ENCODE measurements at regions not wholly inside any gene's neighbourhood (a gene's known extent, or its start where the extent isn't known, plus 50 kb on each side); places are given as distances from the start of the nearest gene placed in this dataset.

- TF ChIP-seq NR2C2 (CRISPR knock-in tag; IDR thresholded peaks at IDR 0.05) (no peak), ATF1 (CRISPR knock-in tag; IDR thresholded peaks at IDR 0.05) (no peak), FOXK1 (CRISPR knock-in tag; IDR thresholded peaks at IDR 0.05) (no peak), ZNF138 (CRISPR knock-in tag; conservative IDR thresholded peaks at IDR 0.05) (no peak), ESRRA (CRISPR knock-in tag; IDR thresholded peaks at IDR 0.05; ENCODE audit: borderline replicate concordance) (no peak), NFE2L1 (CRISPR knock-in tag; IDR thresholded peaks at IDR 0.05) (no peak), ZNF416 (CRISPR knock-in tag; IDR thresholded peaks at IDR 0.05) (no peak)
- TF ChIP-seq, protein P1, sequence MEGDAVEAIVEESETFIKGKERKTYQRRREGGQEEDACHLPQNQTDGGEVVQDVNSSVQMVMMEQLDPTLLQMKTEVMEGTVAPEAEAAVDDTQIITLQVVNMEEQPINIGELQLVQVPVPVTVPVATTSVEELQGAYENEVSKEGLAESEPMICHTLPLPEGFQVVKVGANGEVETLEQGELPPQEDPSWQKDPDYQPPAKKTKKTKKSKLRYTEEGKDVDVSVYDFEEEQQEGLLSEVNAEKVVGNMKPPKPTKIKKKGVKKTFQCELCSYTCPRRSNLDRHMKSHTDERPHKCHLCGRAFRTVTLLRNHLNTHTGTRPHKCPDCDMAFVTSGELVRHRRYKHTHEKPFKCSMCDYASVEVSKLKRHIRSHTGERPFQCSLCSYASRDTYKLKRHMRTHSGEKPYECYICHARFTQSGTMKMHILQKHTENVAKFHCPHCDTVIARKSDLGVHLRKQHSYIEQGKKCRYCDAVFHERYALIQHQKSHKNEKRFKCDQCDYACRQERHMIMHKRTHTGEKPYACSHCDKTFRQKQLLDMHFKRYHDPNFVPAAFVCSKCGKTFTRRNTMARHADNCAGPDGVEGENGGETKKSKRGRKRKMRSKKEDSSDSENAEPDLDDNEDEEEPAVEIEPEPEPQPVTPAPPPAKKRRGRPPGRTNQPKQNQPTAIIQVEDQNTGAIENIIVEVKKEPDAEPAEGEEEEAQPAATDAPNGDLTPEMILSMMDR (IDR thresholded peaks at IDR 0.05), result no peak
- TF ChIP-seq, protein P2, sequence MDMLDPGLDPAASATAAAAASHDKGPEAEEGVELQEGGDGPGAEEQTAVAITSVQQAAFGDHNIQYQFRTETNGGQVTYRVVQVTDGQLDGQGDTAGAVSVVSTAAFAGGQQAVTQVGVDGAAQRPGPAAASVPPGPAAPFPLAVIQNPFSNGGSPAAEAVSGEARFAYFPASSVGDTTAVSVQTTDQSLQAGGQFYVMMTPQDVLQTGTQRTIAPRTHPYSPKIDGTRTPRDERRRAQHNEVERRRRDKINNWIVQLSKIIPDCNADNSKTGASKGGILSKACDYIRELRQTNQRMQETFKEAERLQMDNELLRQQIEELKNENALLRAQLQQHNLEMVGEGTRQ (CRISPR knock-in tag; IDR thresholded peaks at IDR 0.05), result no peak
- TF ChIP-seq, protein P3, sequence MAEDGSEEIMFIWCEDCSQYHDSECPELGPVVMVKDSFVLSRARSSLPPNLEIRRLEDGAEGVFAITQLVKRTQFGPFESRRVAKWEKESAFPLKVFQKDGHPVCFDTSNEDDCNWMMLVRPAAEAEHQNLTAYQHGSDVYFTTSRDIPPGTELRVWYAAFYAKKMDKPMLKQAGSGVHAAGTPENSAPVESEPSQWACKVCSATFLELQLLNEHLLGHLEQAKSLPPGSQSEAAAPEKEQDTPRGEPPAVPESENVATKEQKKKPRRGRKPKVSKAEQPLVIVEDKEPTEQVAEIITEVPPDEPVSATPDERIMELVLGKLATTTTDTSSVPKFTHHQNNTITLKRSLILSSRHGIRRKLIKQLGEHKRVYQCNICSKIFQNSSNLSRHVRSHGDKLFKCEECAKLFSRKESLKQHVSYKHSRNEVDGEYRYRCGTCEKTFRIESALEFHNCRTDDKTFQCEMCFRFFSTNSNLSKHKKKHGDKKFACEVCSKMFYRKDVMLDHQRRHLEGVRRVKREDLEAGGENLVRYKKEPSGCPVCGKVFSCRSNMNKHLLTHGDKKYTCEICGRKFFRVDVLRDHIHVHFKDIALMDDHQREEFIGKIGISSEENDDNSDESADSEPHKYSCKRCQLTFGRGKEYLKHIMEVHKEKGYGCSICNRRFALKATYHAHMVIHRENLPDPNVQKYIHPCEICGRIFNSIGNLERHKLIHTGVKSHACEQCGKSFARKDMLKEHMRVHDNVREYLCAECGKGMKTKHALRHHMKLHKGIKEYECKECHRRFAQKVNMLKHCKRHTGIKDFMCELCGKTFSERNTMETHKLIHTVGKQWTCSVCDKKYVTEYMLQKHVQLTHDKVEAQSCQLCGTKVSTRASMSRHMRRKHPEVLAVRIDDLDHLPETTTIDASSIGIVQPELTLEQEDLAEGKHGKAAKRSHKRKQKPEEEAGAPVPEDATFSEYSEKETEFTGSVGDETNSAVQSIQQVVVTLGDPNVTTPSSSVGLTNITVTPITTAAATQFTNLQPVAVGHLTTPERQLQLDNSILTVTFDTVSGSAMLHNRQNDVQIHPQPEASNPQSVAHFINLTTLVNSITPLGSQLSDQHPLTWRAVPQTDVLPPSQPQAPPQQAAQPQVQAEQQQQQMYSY (CRISPR knock-in tag; IDR thresholded peaks at IDR 0.05), result no peak
- TF ChIP-seq, protein P4, sequence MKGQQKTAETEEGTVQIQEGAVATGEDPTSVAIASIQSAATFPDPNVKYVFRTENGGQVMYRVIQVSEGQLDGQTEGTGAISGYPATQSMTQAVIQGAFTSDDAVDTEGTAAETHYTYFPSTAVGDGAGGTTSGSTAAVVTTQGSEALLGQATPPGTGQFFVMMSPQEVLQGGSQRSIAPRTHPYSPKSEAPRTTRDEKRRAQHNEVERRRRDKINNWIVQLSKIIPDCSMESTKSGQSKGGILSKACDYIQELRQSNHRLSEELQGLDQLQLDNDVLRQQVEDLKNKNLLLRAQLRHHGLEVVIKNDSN (CRISPR knock-in tag; IDR thresholded peaks at IDR 0.05), result no peak
- TF ChIP-seq, protein P5, sequence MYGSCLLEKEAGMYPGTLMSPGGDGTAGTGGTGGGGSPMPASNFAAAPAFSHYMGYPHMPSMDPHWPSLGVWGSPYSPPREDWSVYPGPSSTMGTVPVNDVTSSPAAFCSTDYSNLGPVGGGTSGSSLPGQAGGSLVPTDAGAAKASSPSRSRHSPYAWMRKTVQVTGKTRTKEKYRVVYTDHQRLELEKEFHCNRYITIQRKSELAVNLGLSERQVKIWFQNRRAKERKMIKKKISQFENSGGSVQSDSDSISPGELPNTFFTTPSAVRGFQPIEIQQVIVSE (CRISPR knock-in tag; IDR thresholded peaks at IDR 0.05; ENCODE audit: borderline replicate concordance), result no peak
These were observed 1043.2 kb upstream of the WWC1 start for GRCh38 chr5:167248257-167248656.
